ENCODE measurements at regions not wholly inside any gene's neighbourhood (a gene's known extent, or its start where the extent isn't known, plus 50 kb on each side); places are given as distances from the start of the nearest gene placed in this dataset.

DNA sequence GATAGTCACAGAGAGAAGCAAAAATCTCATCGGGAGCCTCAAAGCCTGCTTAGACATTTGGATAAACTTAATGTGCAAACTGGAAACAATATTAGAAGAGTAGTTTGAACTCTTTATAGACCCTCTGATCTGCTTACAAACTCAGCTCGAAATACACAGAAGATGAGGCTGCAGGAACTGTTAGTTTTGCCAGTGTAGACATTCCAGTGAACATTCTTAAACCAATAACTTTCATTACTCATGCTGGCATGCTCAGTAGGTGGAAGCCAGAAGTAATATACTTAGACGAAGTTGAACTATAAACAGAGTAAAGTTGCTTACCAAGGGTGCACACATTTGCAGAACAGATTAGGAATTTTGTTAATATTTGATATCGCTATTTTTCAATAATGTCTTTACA lies 303.5 kb downstream of the ANKRD50 start:
- Histone ChIP-seq H3K36me3 (ENCODE audit: insufficient read depth, low read length) (no peaks in the 10 kb centered on the region), H3K79me2 (ENCODE audit: control insufficient read depth, insufficient read depth, low read length, unreplicated experiment) (no peaks in the 10 kb centered on the region), H3K27ac (ENCODE audit: low read depth, low read length) (no peak overlapping the region), H3K4me1 (ENCODE audit: control insufficient read depth, insufficient read depth, low read length, unreplicated experiment) (peaks cover 28% of the 10 kb centered on the region), H3K27me3 (ENCODE audit: insufficient read depth, low read length) (no peaks in the 10 kb centered on the region), H3K4me3 (ENCODE audit: low read depth, low read length) (no peak overlapping the region), H2AFZ (ENCODE audit: low read length, unreplicated experiment) (peak overlapping the region; percentile 64)

DNA sequence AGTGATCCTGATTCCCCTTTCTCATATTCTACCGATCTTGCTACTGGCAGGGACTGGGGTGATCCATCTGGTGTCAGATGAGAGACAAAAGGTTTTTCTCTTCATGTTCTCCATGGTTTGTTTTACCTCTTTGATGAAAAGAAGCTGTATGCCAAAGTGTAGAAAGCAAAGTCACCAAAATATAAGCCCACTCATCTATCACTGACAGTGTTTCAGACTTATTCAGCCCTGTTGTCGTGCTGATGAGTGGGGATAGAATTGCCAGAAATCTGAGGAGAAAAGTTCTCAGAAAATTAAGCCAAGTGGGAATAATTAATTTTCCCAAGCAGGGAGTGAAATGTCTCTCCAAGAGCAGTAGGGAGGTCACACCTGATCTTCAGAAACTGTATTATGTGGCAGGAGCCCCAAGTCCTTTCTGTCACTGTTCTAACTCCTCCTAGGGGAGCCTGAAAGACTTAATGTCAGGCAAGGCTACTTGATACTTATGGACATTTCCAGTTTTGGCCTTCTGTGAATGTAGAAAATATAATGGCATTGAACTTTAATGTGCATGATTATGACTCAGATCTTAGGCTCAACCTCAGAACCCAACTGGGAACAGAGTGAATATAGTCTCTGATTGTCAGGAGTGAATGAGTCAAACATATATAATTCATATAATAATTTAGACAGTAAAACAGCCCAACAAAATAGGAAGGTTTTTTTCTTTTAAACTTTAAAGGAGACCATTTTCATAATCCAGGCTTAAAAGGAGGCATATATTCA lies 298.1 kb downstream of the ANKRD50 start:
- Histone ChIP-seq H3K27ac (ENCODE audit: low read depth, low read length) (peak overlapping the region; percentile 89), H3K4me1 (ENCODE audit: control insufficient read depth, insufficient read depth, low read length, unreplicated experiment) (peaks cover 44% of the 10 kb centered on the region), H3K4me3 (ENCODE audit: low read depth, low read length) (peak overlapping the region; percentile 52), H2AFZ (ENCODE audit: low read length, unreplicated experiment) (peak overlapping the region; percentile 79), H3K36me3 (ENCODE audit: insufficient read depth, low read length) (no peaks in the 10 kb centered on the region), H3K79me2 (ENCODE audit: control insufficient read depth, insufficient read depth, low read length, unreplicated experiment) (no peaks in the 10 kb centered on the region), H3K27me3 (ENCODE audit: insufficient read depth, low read length) (no peaks in the 10 kb centered on the region)

DNA sequence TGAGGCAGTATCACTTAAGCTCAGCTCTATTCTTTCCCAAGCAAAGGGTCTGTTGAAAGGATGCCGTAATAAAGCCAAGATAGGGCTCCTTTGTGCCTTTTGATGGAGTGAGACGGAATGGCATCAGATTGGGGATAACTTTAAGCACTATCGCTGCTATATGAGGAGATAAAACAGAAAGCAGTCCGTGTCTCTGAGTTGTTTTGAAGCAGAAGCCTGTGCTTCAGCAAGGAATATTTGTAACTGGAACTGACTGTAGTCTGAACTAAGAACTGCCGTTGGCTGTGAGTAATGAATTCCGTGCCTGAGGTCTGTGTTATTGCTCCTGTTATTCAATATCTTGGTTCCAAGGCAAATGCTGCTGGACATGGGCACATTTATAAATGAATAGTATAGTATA lies 297.4 kb downstream of the ANKRD50 start:
- H3K4me1 ChIP-seq (ENCODE audit: control insufficient read depth, insufficient read depth, low read length, unreplicated experiment), result peaks cover 38% of the 10 kb centered on the region
- no peaks in the 10 kb centered on the region for H3K79me2 ChIP-seq (ENCODE audit: control insufficient read depth, insufficient read depth, low read length, unreplicated experiment)
- no peaks in the 10 kb centered on the region for H3K36me3 ChIP-seq (ENCODE audit: insufficient read depth, low read length)
- peak overlapping the region; percentile 55 for H2AFZ ChIP-seq (ENCODE audit: low read length, unreplicated experiment)
- H3K27ac ChIP-seq (ENCODE audit: low read depth, low read length), result peak overlapping the region; percentile 89
- H3K27me3 ChIP-seq (ENCODE audit: insufficient read depth, low read length), result no peaks in the 10 kb centered on the region
- H3K4me3 ChIP-seq (ENCODE audit: low read depth, low read length), result peak overlapping the region; percentile 52

DNA sequence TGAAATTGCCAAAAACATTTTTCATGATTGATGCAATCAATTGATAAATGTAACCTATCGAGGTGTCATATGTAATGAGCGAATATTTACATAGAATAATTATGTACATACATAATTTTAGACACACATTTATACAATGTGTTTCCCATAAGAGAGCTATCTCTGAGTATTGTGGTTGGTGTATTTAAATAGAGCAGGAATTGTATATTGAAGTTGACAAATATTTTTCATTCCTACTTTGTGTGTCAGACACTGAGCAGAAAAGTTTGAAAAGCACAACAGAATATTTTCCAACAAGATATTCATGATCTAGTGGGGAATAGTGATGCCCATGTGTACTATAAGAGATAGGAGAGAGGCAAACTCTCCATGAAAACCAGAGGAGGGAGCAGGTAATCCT lies 295.2 kb downstream of the ANKRD50 start:
- Histone ChIP-seq H3K79me2 (ENCODE audit: control insufficient read depth, insufficient read depth, low read length, unreplicated experiment) (no peaks in the 10 kb centered on the region), H3K27me3 (ENCODE audit: insufficient read depth, low read length) (no peaks in the 10 kb centered on the region), H3K27ac (ENCODE audit: low read depth, low read length) (no peak overlapping the region), H3K4me3 (ENCODE audit: low read depth, low read length) (no peak overlapping the region), H3K4me1 (ENCODE audit: control insufficient read depth, insufficient read depth, low read length, unreplicated experiment) (peaks cover 44% of the 10 kb centered on the region), H3K36me3 (ENCODE audit: insufficient read depth, low read length) (no peaks in the 10 kb centered on the region), H2AFZ (ENCODE audit: low read length, unreplicated experiment) (no peak overlapping the region)

DNA sequence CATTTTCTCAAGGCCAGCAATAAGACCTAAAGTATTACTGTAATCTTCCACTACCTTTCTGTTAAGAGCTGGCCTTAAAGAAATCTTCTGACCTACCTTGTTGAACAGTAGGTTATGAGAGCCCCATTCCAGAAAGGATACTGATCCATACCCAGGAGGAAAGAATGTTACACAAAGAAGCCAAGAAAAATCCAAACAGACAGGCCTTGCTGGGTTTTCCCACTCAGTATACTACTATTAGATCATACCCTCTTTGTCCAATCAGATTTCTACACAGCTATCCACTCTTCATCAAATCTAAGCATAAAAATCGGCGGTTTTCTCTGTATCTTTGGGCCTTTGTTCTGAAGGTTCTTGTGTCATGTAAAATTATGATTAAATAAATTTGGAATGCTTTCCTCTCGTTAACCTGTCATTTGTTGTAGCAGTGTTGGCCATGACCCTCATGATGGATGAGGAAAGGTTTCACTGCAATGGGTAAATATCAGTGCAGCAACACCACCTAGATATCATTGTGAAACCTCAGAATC lies 292.3 kb downstream of the ANKRD50 start:
- no peaks in the 10 kb centered on the region for H3K36me3 ChIP-seq (ENCODE audit: insufficient read depth, low read length)
- no peaks in the 10 kb centered on the region for H3K79me2 ChIP-seq (ENCODE audit: control insufficient read depth, insufficient read depth, low read length, unreplicated experiment)
- no peak overlapping the region for H2AFZ ChIP-seq (ENCODE audit: low read length, unreplicated experiment)
- no peaks in the 10 kb centered on the region for H3K27me3 ChIP-seq (ENCODE audit: insufficient read depth, low read length)
- H3K4me3 ChIP-seq (ENCODE audit: low read depth, low read length), result no peak overlapping the region
- no peak overlapping the region for H3K27ac ChIP-seq (ENCODE audit: low read depth, low read length)
- H3K4me1 ChIP-seq (ENCODE audit: control insufficient read depth, insufficient read depth, low read length, unreplicated experiment), result peaks cover 38% of the 10 kb centered on the region

DNA sequence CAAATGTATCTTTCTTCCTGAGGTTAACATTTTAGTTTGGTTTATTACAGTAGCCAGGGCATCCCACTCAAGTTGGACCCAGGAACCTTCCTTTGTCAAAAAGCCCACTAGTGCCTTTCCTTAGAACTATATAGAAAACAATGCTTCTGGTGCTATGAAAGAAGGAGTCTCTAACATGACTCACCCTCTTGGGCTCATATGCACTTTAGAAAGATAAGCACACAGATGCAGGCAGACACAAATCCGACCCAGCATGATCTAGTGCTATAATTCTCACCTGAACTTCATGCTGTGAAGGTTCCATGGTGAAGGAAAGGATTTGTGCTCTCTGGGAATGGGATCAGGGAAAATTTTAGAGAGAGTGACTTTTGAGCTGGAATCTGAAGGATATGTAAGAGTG lies 289.4 kb downstream of the ANKRD50 start:
- Histone ChIP-seq H3K27ac (ENCODE audit: low read depth, low read length) (peak overlapping the region; percentile 13; the same call in 1 of the 2 replicates), H3K4me3 (ENCODE audit: low read depth, low read length) (peak overlapping the region; percentile 21; the same call in 1 of the 2 replicates), H3K36me3 (ENCODE audit: insufficient read depth, low read length) (no peaks in the 10 kb centered on the region), H2AFZ (ENCODE audit: low read length, unreplicated experiment) (peak overlapping the region; percentile 94), H3K4me1 (ENCODE audit: control insufficient read depth, insufficient read depth, low read length, unreplicated experiment) (peaks cover 36% of the 10 kb centered on the region), H3K27me3 (ENCODE audit: insufficient read depth, low read length) (no peaks in the 10 kb centered on the region), H3K79me2 (ENCODE audit: control insufficient read depth, insufficient read depth, low read length, unreplicated experiment) (no peaks in the 10 kb centered on the region)

DNA sequence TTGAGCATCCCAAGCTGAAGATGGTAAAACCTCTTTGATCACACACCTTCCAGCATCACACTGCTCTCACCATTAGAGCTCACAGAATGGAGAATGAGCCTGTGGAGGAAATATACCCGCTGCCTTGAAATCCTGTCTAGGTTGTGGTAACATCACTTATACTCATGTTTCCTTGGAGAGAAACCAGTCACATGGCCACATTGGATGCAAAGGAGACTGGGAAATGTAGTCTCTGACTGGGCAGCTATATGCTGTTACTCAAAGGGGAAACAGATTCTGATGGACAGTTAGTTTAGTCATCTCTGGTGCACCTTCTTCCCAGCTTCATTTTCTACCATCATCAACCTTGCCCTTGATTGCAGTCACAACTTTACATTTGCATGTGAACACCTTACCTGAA lies 286.3 kb downstream of the ANKRD50 start:
- H2AFZ ChIP-seq (ENCODE audit: low read length, unreplicated experiment), result no peak overlapping the region
- H3K36me3 ChIP-seq (ENCODE audit: insufficient read depth, low read length), result no peaks in the 10 kb centered on the region
- H3K27ac ChIP-seq (ENCODE audit: low read depth, low read length), result no peak overlapping the region
- no peak overlapping the region for H3K4me3 ChIP-seq (ENCODE audit: low read depth, low read length)
- no peaks in the 10 kb centered on the region for H3K27me3 ChIP-seq (ENCODE audit: insufficient read depth, low read length)
- no peaks in the 10 kb centered on the region for H3K79me2 ChIP-seq (ENCODE audit: control insufficient read depth, insufficient read depth, low read length, unreplicated experiment)
- H3K4me1 ChIP-seq (ENCODE audit: control insufficient read depth, insufficient read depth, low read length, unreplicated experiment), result peaks cover 59% of the 10 kb centered on the region

DNA sequence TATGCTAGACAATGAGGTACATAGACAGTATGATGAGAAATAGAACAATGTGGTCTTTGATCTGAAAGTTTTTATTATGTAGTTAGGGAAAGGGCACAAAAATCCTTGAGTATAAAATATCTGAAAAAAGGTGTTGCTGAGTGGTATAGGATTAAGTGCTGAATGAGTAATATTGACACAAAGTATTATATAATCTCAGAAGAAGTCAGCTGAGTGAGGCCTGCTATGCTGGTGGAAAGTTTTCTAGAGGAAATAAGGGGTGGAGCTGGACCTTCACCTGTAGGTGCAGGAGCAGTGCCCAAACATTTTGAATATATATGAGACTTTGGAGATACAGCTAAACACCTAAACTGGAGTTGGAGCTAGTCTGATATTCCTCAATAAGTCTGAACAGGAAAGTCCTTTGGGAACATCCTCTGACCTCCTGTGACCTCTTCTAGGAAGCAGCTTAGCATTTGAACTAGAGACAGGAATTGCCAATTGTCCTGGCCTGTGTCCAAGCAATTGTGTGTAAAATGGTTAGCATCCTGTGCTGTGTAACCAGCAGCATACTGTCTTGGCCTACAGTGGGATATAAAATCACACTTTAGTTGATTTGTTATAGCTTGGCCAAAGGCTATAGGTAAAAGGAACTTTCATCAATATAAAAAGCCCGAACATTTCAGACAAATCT lies 285.3 kb downstream of the ANKRD50 start:
- Histone ChIP-seq H3K36me3 (ENCODE audit: insufficient read depth, low read length) (no peaks in the 10 kb centered on the region), H3K79me2 (ENCODE audit: control insufficient read depth, insufficient read depth, low read length, unreplicated experiment) (no peaks in the 10 kb centered on the region), H3K4me1 (ENCODE audit: control insufficient read depth, insufficient read depth, low read length, unreplicated experiment) (peaks cover 59% of the 10 kb centered on the region), H3K4me3 (ENCODE audit: low read depth, low read length) (no peak overlapping the region), H2AFZ (ENCODE audit: low read length, unreplicated experiment) (no peak overlapping the region), H3K27ac (ENCODE audit: low read depth, low read length) (no peak overlapping the region), H3K27me3 (ENCODE audit: insufficient read depth, low read length) (no peaks in the 10 kb centered on the region)

DNA sequence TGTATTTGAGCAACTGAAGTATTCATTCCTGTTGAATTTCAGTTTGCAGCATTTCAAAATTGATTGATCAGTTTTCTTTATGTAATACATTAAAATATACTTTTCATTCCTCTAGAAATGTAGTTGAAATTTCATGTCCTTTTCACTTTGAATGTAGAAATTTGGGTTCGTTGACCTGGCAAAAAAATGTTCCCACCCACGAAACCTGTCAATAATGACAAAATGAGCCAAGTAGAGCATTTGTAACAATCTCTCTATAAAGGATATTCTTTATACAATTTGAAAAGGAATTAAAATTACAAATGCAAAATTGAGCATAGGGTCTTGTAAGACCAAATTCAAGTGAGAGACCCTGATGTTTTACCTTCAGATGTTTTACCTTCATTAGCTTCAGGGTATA lies 283.9 kb downstream of the ANKRD50 start:
- Histone ChIP-seq H3K4me1 (ENCODE audit: control insufficient read depth, insufficient read depth, low read length, unreplicated experiment) (peaks cover 60% of the 10 kb centered on the region), H3K27me3 (ENCODE audit: insufficient read depth, low read length) (no peaks in the 10 kb centered on the region), H3K27ac (ENCODE audit: low read depth, low read length) (peak overlapping the region; percentile 84)

DNA sequence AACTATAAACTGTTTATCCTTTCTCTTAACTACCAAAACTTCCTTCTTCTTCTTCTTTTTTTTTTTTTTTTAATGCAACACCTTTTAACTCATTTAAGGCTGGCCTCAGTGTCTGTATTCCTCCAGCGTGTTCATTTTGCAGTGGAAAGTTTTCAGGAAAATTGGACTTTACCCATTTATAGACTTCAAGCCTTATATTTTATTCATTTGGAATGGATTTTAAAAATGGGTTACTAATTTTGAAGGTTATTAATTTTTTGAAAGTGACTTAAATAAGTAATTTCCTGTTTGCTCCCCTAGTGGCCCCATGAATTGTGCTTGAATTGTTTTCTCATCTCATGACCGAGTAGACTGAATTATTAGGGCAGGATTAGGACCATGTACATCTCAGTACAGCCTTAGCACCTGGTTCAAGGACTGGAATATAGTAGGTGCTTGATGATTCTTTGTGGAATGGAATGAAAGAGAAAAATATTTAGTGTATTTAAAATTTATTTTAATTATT lies 282.7 kb downstream of the ANKRD50 start:
- Histone ChIP-seq H3K4me3 (ENCODE audit: low read depth, low read length) (no peak overlapping the region), H3K4me1 (ENCODE audit: control insufficient read depth, insufficient read depth, low read length, unreplicated experiment) (peaks cover 63% of the 10 kb centered on the region), H3K36me3 (ENCODE audit: insufficient read depth, low read length) (no peaks in the 10 kb centered on the region), H3K27ac (ENCODE audit: low read depth, low read length) (peak overlapping the region; percentile 84), H3K79me2 (ENCODE audit: control insufficient read depth, insufficient read depth, low read length, unreplicated experiment) (no peaks in the 10 kb centered on the region), H3K27me3 (ENCODE audit: insufficient read depth, low read length) (no peaks in the 10 kb centered on the region), H2AFZ (ENCODE audit: low read length, unreplicated experiment) (no peak overlapping the region)

More for the DNA sequence above, 283.9 kb downstream of the ANKRD50 start:
- H3K36me3 ChIP-seq (ENCODE audit: insufficient read depth, low read length), result no peaks in the 10 kb centered on the region
- H3K79me2 ChIP-seq (ENCODE audit: control insufficient read depth, insufficient read depth, low read length, unreplicated experiment), result no peaks in the 10 kb centered on the region
- H3K4me3 ChIP-seq (ENCODE audit: low read depth, low read length), result peak overlapping the region; percentile 22; the same call in 1 of the 2 replicates
- peak overlapping the region; percentile 50 for H2AFZ ChIP-seq (ENCODE audit: low read length, unreplicated experiment)
